ENCODE measurements at regions not wholly inside any gene's neighbourhood (a gene's known extent, or its start where the extent isn't known, plus 50 kb on each side); places are given as distances from the start of the nearest gene placed in this dataset.
"Not testable (repeated sequence)": the region's sequence is repeated elsewhere in the genome, so short reads cannot be mapped to it uniquely, and the experiment has no call there.

GRCh38 chr9:16052757-16053530 is 500.1 kb downstream of the CCDC171 start:
- DNase-seq (ENCODE audit: low read depth in 2 of 2) = no peak

- DNase-seq (ENCODE audit: low read depth in 2 of 2) = no peak
Observed at GRCh38 chr9:16057541-16057940, 504.7 kb downstream of the CCDC171 start.

DNA sequence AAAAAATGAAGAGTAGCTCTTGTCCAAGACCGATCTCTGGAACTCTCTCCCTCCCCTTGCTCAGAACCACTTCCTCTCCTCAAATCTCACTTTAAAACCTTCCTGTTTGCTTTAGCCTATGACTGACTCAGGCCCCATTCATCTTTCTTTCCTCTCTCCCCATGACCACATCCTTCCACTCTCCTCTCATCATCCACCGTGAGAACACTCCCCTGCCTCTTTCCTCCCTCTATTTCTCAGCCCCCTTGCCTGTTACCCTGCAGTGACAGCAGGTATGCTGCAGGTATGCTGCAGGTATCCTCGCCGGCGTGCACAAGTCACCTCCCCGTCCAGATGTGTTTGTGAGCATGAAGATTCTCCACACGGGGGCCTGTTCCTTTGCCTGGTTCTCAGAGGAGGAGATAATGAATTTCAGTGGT is 505.3 kb downstream of the CCDC171 start:
- DNase-seq (ENCODE audit: low read depth in 2 of 2) = no peak

- no peak for DNase-seq (ENCODE audit: low read depth in 2 of 2)
Observed at GRCh38 chr9:16060436-16061129, 507.7 kb downstream of the CCDC171 start.

DNA sequence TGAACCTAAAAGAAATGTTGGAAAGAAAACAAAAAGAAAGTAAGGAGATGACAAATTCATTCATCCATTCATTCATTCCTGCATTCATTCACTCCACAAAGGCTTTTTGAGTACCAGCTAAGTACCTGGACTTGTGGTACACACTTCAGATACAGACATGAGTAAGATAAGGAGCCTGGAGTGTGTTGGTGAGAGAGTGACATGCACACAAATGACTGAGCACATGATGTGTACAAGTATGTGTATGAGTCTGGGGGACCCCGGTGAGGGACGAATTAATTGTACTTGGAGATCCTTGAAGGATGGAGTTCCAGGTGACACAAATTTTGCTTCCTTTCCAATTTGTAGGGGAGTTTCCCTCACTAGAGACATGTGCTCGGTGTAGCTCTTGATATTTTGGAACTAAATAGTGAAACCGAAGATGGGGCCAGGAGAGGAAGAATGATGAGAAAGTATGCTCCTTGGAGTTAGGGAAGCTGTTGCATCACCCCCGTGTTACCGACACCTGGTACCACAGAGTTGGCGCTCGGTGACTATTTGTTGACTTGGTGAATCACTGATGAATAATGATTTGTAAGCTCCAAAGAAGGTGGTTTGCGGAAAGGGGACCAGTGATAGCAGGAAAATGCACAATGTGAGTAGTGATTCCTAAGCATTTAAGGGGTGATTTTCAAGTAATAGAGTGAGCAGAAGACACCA is 509.8 kb downstream of the CCDC171 start:
- no peak for DNase-seq (ENCODE audit: low read depth in 2 of 2)

GRCh38 chr9:16063241-16063591 is 510.4 kb downstream of the CCDC171 start:
- no peak for DNase-seq (ENCODE audit: low read depth in 2 of 2)

- DNase-seq (ENCODE audit: low read depth in 2 of 2) = no peak
Observed at GRCh38 chr9:16064771-16065170, 511.9 kb downstream of the CCDC171 start.

DNA sequence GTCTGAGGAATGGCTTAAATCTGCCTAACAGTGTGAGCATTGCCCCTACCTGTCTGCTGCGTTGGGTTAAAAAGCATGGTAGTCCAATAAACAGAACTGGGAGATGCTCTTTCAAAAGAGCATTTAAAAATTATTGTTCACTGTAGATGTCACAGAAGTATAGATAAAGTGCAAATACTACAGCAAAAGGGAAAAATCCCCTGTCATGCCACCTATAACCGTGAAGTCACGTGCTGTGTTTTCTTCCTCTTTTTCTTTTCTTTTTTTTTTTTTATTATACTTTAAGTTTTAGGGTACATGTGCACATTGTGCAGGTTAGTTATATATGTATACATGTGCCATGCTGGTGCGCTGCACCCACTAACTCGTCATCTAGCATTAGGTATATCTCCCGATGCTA is 513.4 kb downstream of the CCDC171 start:
- DNase-seq (ENCODE audit: low read depth in 2 of 2) = not testable (repeated sequence)

DNA sequence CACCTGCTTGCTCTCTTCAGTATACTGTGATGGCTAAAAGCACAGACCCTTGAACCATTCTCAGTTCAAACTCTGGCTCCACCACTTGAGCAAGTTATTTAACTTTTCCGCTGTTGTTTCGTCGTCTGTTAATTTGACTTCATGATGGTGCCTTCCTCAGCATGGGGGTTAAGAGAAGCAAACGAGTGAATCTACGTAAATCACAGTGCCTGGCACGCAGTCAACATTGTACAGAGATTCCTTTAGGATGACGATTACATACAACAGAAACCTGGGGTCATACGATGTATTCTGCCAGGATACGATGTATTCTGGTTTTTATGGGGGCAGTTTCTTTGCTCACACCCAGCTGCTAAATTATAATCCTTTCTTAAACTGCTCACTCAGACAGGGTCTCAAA is 515.6 kb downstream of the CCDC171 start:
- DNase-seq (ENCODE audit: low read depth in 2 of 2) = no peak

DNA sequence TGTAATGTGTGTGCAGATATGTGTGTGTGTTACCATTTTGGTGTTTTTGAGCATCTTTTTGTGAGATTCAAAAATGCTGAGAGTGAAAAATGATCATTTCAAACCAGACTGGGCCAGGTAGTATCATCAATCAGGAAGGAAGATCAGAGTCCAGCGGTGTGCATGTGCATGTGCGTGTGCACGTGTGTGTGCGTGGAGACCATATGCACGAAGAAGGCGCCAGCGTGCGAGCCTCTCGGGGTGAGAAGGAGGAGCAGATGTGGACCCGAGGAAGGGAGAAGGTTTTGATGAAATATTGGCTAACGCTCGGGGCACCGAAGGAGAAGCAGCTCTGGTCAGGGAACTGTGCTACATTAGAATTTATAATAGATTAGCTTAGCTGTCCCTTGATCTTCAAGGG is 516.4 kb downstream of the CCDC171 start:
- DNase-seq (ENCODE audit: low read depth in 2 of 2) = no peak

DNA sequence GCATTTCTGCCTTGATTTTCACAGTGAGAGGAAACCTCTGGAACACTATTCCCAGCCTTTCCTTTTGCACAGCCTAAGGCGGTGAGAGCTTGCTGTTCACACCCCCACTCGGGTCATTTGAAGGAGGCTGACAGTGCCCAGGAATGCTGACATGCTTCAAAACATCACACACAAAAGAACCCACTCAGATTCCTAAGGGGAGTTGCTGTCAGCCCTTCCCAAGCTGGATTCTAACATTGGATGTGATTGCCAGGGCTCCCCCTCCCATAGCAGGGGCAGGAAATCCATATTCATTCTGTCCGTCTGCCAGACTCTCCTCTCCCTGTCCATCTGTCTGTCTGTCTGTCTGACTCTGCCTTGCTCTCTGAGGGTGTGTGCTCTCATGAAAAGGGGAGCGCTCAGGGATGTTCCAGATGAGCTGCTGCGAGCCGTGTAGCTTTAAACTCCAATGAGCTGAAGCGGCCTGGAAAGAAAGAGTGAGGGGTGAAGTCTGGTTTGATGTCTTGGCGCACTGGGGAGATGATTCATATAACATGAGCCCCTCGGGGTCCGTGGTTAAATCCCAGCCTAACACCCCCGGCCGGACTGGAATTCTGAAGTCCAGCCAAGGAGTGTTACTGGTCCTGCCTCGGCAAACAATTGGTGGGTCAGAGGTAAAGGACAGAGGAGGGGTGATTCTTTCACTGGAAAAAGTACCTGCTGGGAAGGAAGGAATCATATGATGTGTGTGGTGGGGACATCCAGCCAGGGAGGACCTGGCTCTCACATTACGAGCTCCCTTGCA is 517.0 kb downstream of the CCDC171 start:
- no peak for DNase-seq (ENCODE audit: low read depth in 2 of 2)

DNA sequence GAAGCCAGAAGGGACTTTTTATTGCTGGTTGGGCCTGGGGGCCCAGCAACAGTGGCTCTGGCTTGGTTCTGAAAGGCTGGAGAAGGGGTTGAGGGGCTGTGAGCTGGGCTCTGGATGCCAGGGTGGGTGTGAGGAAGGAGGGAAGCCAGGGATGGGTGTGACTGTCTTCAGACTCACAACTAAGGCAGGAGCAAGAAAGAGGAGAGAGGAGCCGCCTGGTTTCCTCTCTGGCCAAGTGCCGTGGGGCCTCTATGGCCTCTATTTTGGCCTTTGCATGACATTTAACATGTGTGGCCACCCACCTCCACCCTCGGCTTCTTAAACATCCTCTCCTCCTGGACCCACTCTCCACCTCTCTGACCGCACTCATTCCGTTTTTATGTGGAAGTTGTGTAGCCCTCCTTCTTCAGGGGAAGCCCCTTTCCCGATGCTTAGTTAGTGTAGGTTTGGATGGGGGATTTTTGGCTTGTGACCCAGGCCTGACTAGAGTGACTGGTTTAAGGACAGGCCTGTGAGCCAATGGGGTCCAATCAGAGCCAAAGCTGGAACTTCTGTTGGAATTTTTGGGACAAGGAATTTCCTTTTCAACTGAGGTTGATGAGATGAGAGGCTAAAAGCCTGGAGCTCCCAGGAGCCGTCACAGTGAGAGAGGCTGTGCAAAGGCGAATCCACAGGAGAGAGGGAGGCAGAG is 517.8 kb downstream of the CCDC171 start:
- DNase-seq (ENCODE audit: low read depth in 2 of 2) = no peak

- DNase-seq (ENCODE audit: low read depth in 2 of 2) = no peak
Observed at GRCh38 chr9:16071400-16071799, 518.6 kb downstream of the CCDC171 start.

DNA sequence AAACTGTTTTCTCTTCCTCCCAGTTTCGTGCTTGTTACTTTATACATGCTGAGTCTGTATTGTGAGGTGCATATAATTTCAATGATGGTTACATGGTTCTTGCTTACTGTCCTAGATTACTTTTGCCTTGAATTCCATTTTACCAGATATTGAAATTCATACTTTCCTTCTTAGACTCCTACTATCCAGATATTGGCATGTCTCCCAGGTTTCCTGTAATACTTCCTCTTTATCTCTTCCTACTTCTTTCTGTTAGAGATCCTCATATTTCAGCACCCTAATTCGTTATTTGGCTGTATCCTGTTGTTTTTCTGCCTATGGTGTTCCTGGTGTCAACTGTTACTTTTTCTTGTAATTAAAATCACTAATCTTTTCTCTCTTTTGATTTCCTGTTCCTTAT is 522.1 kb downstream of the CCDC171 start:
- DNase-seq (ENCODE audit: low read depth in 2 of 2) = no peak

DNA sequence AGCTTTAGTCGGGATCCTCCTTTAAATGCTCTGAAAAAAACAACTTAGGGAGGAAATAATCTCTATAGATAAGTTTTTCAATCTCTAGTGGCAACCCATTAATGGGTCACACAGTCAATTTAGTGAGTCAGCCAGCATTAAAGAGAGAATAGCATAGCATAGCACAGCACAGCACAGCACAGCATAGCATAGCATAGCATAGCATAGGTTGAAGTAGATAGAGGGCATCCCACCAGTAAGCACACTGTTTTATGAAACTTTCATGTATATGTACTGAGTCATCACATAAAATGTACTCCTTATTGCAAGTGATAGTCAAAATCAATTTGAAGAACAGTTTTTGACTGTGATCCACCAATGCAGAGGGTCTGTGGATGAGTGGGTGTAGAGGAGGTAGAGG is 522.9 kb downstream of the CCDC171 start:
- no peak for DNase-seq (ENCODE audit: low read depth in 2 of 2)

DNA sequence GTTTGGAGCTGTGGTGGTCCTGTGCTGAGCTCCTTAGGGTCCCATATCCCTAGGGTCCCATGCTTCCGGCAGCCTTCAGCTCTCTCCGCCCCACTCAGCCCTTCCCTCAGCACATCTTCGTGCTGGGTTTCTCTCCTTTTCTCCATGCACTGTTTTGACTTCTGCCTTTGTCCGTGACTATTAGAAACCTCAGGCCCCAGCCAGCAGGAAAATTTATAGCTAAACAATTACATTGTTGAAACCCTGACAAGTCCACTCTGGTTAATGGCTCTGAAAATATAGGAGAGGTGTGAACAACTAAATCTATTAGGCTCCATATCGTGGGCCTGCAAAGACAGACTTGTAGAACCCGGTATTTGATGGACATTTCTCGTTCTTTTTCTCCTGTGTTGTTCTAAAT is 523.7 kb downstream of the CCDC171 start:
- no peak for DNase-seq (ENCODE audit: low read depth in 2 of 2)

DNA sequence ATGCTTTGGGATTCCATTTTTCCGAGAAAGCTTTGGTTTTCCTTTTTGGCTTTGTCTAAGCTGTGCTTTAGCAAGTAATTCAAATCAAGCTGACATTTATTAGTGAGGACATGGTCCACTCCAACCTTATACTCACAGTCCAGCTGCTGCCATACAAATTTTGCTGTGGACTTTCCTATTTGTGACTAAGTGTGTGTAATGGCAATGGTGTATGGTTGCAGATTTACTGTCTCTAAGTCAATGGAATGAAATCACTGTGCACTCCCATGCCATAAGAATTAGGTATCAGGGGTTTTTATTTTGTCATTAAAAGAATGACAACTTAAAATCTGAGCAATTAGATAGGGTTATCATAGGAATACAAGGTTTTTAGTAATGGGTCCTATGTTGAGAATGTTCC is 530.0 kb downstream of the CCDC171 start:
- DNase-seq (ENCODE audit: low read depth in 2 of 2) = no peak

GRCh38 chr9:16085167-16085726 is 532.4 kb downstream of the CCDC171 start:
- DNase-seq (ENCODE audit: low read depth in 2 of 2) = no peak

DNA sequence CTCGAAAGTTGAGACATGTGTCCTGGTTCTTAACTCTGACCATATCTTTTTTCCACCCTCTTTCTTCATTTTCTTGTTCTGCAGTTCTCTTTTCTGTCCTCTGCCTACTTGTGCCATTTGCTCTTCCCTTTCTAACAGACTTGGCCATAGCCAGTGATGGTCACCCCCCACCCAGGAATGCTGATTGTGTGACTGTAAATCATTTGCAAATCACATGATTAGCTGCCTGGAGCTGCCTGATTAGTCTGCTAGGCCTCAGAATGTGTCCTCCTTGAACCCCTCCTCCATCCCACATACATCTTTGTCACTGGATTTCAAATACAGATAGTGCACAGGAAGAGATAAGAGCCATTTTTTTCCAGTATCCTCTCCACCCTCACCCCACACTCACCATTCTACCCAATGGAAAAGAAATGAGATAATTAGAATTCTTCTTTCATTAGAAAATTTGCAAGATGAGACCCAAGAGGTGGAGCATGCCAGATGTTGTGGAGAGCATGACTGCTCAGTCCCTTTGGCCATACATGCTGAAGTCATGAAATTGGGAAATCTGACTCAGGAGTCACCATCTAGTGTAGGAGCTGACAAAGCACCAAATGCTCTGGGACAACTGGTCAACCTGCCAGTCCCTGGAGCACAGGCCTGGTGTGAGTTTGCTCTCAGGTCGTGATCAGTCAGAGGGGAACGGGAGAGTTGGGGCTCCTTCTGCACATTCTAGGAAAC is 538.2 kb downstream of the CCDC171 start:
- DNase-seq (ENCODE audit: low read depth in 2 of 2) = no peak

Data from stimulated activated CD4-positive, alpha-beta T cell treated with anti-CD3 and anti-CD28 coated beads, Interleukin-1b, Interleukin-23, amount 100 ng/mL, for 4 hours (primary cell).